H9 (cell line): ENCODE measurements at regions not wholly inside any gene's neighbourhood (a gene's known extent, or its start where the extent isn't known, plus 50 kb on each side); places are given as distances from the start of the nearest gene placed in this dataset.

ENCODE experiments used
- DNase-seq: peaks from one replicate; pipeline ENCODE4 v3.0.0-alpha.2; 2017
- H2AFZ ChIP-seq: one replicate; pipeline ENCODE4 v1.6.1; 2013; ENCODE audit warnings: mild to moderate bottlenecking, low read length, control low read depth, moderate library complexity
- H2AK5ac ChIP-seq: 2 replicates; pipeline ENCODE4 v1.6.1; 2013; ENCODE audit warnings: low read length, control low read depth, mixed read lengths; ENCODE audit not compliant: insufficient read length
- H2BK120ac ChIP-seq: one replicate; pipeline ENCODE4 v1.6.1; 2013; ENCODE audit warnings: low read depth, mild to moderate bottlenecking, low read length, control low read depth, inconsistent platforms; ENCODE audit not compliant: poor library complexity, severe bottlenecking
- H2BK12ac ChIP-seq: 2 replicates; pipeline ENCODE4 v1.6.1; 2013; ENCODE audit warnings: low read length, control low read depth, mixed read lengths, low read depth; ENCODE audit not compliant: insufficient read length
- H2BK15ac ChIP-seq: 2 replicates; pipeline ENCODE4 v1.6.1; 2013; ENCODE audit warnings: low read depth, low read length, control low read depth
- H2BK20ac ChIP-seq: one replicate; pipeline ENCODE4 v1.6.1; 2013; ENCODE audit warnings: low read depth, mild to moderate bottlenecking, low read length, control low read depth, inconsistent platforms; ENCODE audit not compliant: poor library complexity, severe bottlenecking
- H2BK5ac ChIP-seq: 2 replicates; pipeline ENCODE4 v1.6.1; 2013; ENCODE audit warnings: low read length, control low read depth, mixed read lengths; ENCODE audit not compliant: insufficient read length
- H3K14ac ChIP-seq: 2 replicates; pipeline ENCODE4 v1.6.1; 2013; ENCODE audit warnings: low read length, control low read depth; ENCODE audit not compliant: insufficient read depth
- H3K18ac ChIP-seq: 2 replicates; pipeline ENCODE4 v1.6.1; 2013; ENCODE audit warnings: low read depth, mild to moderate bottlenecking, mixed read lengths, low read length, control low read depth; ENCODE audit not compliant: insufficient read length
- H3K23ac ChIP-seq: 2 replicates; pipeline ENCODE4 v1.6.1; 2013; ENCODE audit warnings: low read length, control low read depth, mixed read lengths, low read depth; ENCODE audit not compliant: insufficient read length
- H3K23me2 ChIP-seq: 2 replicates; pipeline ENCODE4 v1.6.1; 2013; ENCODE audit warnings: low read depth, mild to moderate bottlenecking, mixed read lengths, low read length, control low read depth; ENCODE audit not compliant: insufficient read length, poor library complexity, severe bottlenecking
- H3K27ac ChIP-seq: 2 replicates; pipeline ENCODE4 v1.5.1; 2013; ENCODE audit warnings: low read length, control low read depth, mixed read lengths, low read depth; ENCODE audit not compliant: insufficient read length
- H3K27me3 ChIP-seq: 2 replicates; pipeline ENCODE4 v1.6.1; 2013; ENCODE audit warnings: low read length, control low read depth, inconsistent platforms; ENCODE audit not compliant: insufficient read depth
- H3K4ac ChIP-seq: 2 replicates; pipeline ENCODE4 v1.6.1; 2013; ENCODE audit warnings: low read depth, mild to moderate bottlenecking, control low read depth, inconsistent platforms, low read length, moderate library complexity
- H3K4me1 ChIP-seq: 2 replicates; pipeline ENCODE4 v1.6.1; 2013; ENCODE audit warnings: low read length, control low read depth, inconsistent platforms; ENCODE audit not compliant: insufficient read depth
- H3K4me2 ChIP-seq: 2 replicates; pipeline ENCODE4 v1.6.1; 2013; ENCODE audit warnings: low read length, control low read depth, mixed read lengths; ENCODE audit not compliant: insufficient read length, insufficient read depth
- H3K56ac ChIP-seq: 2 replicates; pipeline ENCODE4 v1.6.1; 2013; ENCODE audit warnings: low read depth, mild to moderate bottlenecking, mixed read lengths, low read length, control low read depth; ENCODE audit not compliant: insufficient read length
- H3K79me1 ChIP-seq: 2 replicates; pipeline ENCODE4 v1.6.1; 2013; ENCODE audit warnings: low read depth, mild to moderate bottlenecking, moderate library complexity, low read length, control low read depth, inconsistent platforms; ENCODE audit not compliant: insufficient read depth, poor library complexity, severe bottlenecking
- H3K79me2 ChIP-seq: 2 replicates; pipeline ENCODE4 v1.6.1; 2013; ENCODE audit warnings: low read length, control low read depth, inconsistent platforms; ENCODE audit not compliant: insufficient read depth
- H3K9ac ChIP-seq: 2 replicates; pipeline ENCODE4 v1.6.1; 2013; ENCODE audit warnings: low read length, control low read depth, mixed read lengths; ENCODE audit not compliant: insufficient read length; ENCODE audit errors: extremely low read depth
- H3K9me3 ChIP-seq: one replicate; pipeline ENCODE4 v1.6.1; 2013; ENCODE audit warnings: low read depth, low read length, inconsistent platforms; ENCODE audit not compliant: control insufficient read depth
- H3T11ph ChIP-seq: one replicate; pipeline ENCODE4 v1.6.1; 2013; ENCODE audit warnings: mild to moderate bottlenecking, low read length, control low read depth, inconsistent platforms
- H4K20me1 ChIP-seq: one replicate; pipeline ENCODE4 v1.6.1; 2013; ENCODE audit not compliant: control insufficient read depth, insufficient read length, insufficient read depth
- H4K5ac ChIP-seq: 2 replicates; pipeline ENCODE4 v1.6.1; 2013; ENCODE audit warnings: low read depth, mild to moderate bottlenecking, mixed read lengths, low read length, control low read depth; ENCODE audit not compliant: insufficient read length
- H4K8ac ChIP-seq: replicated peaks from 2 replicates; pipeline ENCODE4 v1.6.1; 2013; ENCODE audit warnings: low read length, control low read depth, mixed read lengths, low read depth; ENCODE audit not compliant: insufficient read length
- H4K91ac ChIP-seq: 2 replicates; pipeline ENCODE4 v1.6.1; 2013; ENCODE audit warnings: low read depth, mild to moderate bottlenecking, moderate library complexity, mixed read lengths, low read length, control low read depth; ENCODE audit not compliant: insufficient read length
- H3K27ac Mint-ChIP-seq, 3 experiments: 2 replicates in 2 of 3; 3 replicates in 1 of 3; pipeline ENCODE4 v1.8.0; 2020 to 2021; ENCODE audit warnings: mixed read lengths in 3 of 3, mild to moderate bottlenecking in 1 of 3, moderate library complexity in 1 of 3
- H3K27me3 Mint-ChIP-seq: 2 replicates; pipeline ENCODE4 v1.8.0; 2021; ENCODE audit warnings: low read depth, mild to moderate bottlenecking, moderate library complexity, mixed read lengths
- H3K36me3 Mint-ChIP-seq, 3 experiments: 2 replicates in 2 of 3; 3 replicates in 1 of 3; pipeline ENCODE4 v1.8.0; 2020 to 2021; ENCODE audit warnings: low read depth in 3 of 3, mixed read lengths in 3 of 3; ENCODE audit not compliant: insufficient read depth in 1 of 3
- H3K4me1 Mint-ChIP-seq, 2 experiments: 2 replicates each; pipeline ENCODE4 v1.8.0; 2020; ENCODE audit warnings: mixed read lengths in 2 of 2
- H3K4me3 Mint-ChIP-seq, 2 experiments: 2 replicates in 1 of 2; 3 replicates in 1 of 2; pipeline ENCODE4 v1.8.0; 2020 to 2021; ENCODE audit warnings: mild to moderate bottlenecking in 2 of 2, mixed read lengths in 2 of 2, moderate library complexity in 1 of 2
- H3K9me3 Mint-ChIP-seq, 2 experiments: 2 replicates in 1 of 2; 3 replicates in 1 of 2; pipeline ENCODE4 v1.8.0; 2020; ENCODE audit warnings: mild to moderate bottlenecking in 2 of 2, mixed read lengths in 2 of 2, moderate library complexity in 1 of 2
- WGBS: extraction: QIAGEN DNeasy Blood & Tissue Kit; methylation state at CpG from one replicate; pipeline ENCODE4 v1.1.7; 2013; ENCODE audit warnings: missing lambda C conversion rate, low lambda C conversion rate, mixed read lengths; ENCODE audit not compliant: insufficient read length; ENCODE audit errors: extremely low coverage; 5-methylcytosine and 5-hydroxymethylcytosine counted together
- TF ChIP-seq, protein P1 (sequence below): fragments of 200-600 bp; sonication (generic); conservative IDR thresholded peaks from 3 replicates; pipeline ENCODE4 v1.8.0; 2021; ENCODE audit warnings: antibody characterized with exemption, mild to moderate bottlenecking

DNA sequence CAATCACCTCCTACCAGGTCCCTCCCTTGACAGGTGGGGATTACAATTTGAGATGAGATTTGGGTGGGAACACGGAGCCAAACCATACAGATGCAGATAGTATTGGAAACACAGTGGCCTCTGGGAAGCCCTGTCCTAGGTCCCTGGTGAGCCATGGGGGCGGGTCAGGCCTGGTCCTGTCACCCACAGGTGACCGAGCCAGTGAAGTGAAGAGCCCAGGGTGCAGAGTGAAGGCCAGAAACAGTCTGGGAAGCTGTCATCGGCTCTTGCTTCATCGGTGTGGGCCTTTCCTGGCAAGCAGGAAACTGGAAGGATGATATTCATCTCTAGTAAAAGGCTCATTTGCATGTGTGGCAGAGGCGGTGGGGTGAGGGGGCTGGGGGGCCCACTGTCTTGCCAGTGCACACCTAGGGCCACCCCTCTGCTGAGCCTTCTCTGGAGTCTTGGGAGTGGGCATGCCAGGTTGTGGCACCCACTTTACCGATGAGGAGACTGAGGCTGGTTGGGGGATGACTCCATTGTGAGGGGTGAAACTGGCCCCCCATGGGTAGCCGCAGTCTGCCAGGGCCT lies 290.6 kb downstream of the NDUFA10 start:
- H3K9me3 ChIP-seq = no peaks in the 10 kb centered on the region
- no peaks in the 10 kb centered on the region for H3K9me3 Mint-ChIP-seq
- no peak overlapping the region for H3K14ac ChIP-seq
- H4K5ac ChIP-seq = no peak overlapping the region
- H2BK12ac ChIP-seq = no peak overlapping the region
- H2BK15ac ChIP-seq = no peak overlapping the region
- H2AK5ac ChIP-seq = no peak overlapping the region
- H3K4me3 Mint-ChIP-seq = no peak overlapping the region
- no peaks in the 10 kb centered on the region for H3K27me3 ChIP-seq
- H3K79me2 ChIP-seq = no peaks in the 10 kb centered on the region
- no peak overlapping the region for H3K23ac ChIP-seq
- H3K4ac ChIP-seq = no peak overlapping the region
- H2BK20ac ChIP-seq = no peak overlapping the region
- H2BK120ac ChIP-seq = no peak overlapping the region
- H3K27ac ChIP-seq = no peak overlapping the region
- H3K27ac Mint-ChIP-seq = no peak overlapping the region
- no peaks in the 10 kb centered on the region for H4K20me1 ChIP-seq
- no peak overlapping the region for H4K91ac ChIP-seq
- H3K23me2 ChIP-seq = no peaks in the 10 kb centered on the region
- no peaks in the 10 kb centered on the region; the same call in 1 of the 2 replicates for H3K27me3 Mint-ChIP-seq
- H3K4me1 Mint-ChIP-seq = peaks cover 6 to 13% of the 10 kb centered on the region in 2 experiments; a peak in 3 of 4 replicates
- H2BK5ac ChIP-seq = no peak overlapping the region
- no peaks in the 10 kb centered on the region for H3K79me1 ChIP-seq
- H3T11ph ChIP-seq = no peak overlapping the region
- no peak overlapping the region for H2AFZ ChIP-seq
- H4K8ac ChIP-seq = no peak overlapping the region
- TF ChIP-seq, protein P1, sequence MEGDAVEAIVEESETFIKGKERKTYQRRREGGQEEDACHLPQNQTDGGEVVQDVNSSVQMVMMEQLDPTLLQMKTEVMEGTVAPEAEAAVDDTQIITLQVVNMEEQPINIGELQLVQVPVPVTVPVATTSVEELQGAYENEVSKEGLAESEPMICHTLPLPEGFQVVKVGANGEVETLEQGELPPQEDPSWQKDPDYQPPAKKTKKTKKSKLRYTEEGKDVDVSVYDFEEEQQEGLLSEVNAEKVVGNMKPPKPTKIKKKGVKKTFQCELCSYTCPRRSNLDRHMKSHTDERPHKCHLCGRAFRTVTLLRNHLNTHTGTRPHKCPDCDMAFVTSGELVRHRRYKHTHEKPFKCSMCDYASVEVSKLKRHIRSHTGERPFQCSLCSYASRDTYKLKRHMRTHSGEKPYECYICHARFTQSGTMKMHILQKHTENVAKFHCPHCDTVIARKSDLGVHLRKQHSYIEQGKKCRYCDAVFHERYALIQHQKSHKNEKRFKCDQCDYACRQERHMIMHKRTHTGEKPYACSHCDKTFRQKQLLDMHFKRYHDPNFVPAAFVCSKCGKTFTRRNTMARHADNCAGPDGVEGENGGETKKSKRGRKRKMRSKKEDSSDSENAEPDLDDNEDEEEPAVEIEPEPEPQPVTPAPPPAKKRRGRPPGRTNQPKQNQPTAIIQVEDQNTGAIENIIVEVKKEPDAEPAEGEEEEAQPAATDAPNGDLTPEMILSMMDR = no peak
- no peak overlapping the region for H3K18ac ChIP-seq
- H3K36me3 Mint-ChIP-seq = no peaks in the 10 kb centered on the region
- no peak overlapping the region for H3K4me2 ChIP-seq
- H3K9ac ChIP-seq = no peak overlapping the region
- H3K4me1 ChIP-seq = no peaks in the 10 kb centered on the region; the same call in 1 of the 2 replicates
- no peak overlapping the region for H3K56ac ChIP-seq
- no peak for DNase-seq
- no CpG with 5 or more reads among the region's 8 CpGs for WGBS
